Keratinocyte (primary cell): ENCODE measurements at regions not wholly inside any gene's neighbourhood (a gene's known extent, or its start where the extent isn't known, plus 50 kb on each side); places are given as distances from the start of the nearest gene placed in this dataset.

ENCODE experiments used
- DNase-seq: peaks from one replicate; pipeline ENCODE4 v3.0.0-alpha.2; 2011; ENCODE audit warnings: low read depth, missing footprints, low spot score
- FAIRE-seq: peaks from 2 replicates; lab custom pipeline; 2011; peaks lifted over from hg19 to GRCh38; lab: Jason Lieb, UNC
- H2AFZ ChIP-seq: 2 replicates; pipeline ENCODE4 v1.6.0; 2012; ENCODE audit warnings: low read length, control low read depth, inconsistent platforms; ENCODE audit not compliant: control insufficient read depth
- H3K27ac ChIP-seq: 2 replicates; pipeline ENCODE4 v1.5.1; 2011; ENCODE audit warnings: low read length; ENCODE audit not compliant: control insufficient read depth, insufficient read depth
- H3K27me3 ChIP-seq: 3 replicates; pipeline ENCODE4 v1.6.0; 2011; ENCODE audit warnings: low read length; ENCODE audit not compliant: control insufficient read depth, insufficient read depth; ENCODE audit errors: extremely low read depth
- H3K36me3 ChIP-seq, 2 experiments: 2 replicates in 1 of 2; 3 replicates in 1 of 2; pipeline ENCODE4 v1.5.1; 2011; ENCODE audit warnings: low read length in 2 of 2, mild to moderate bottlenecking in 1 of 2; ENCODE audit not compliant: control insufficient read depth in 2 of 2, insufficient read depth in 2 of 2; ENCODE audit errors: extremely low read depth in 1 of 2
- H3K4me1 ChIP-seq: 3 replicates; pipeline ENCODE4 v1.5.1; 2011; ENCODE audit warnings: low read length; ENCODE audit not compliant: control insufficient read depth, insufficient read depth; ENCODE audit errors: extremely low read depth
- H3K4me2 ChIP-seq: 3 replicates; pipeline ENCODE4 v1.6.0; 2011; ENCODE audit warnings: low read depth, low read length; ENCODE audit not compliant: control insufficient read depth, insufficient read depth; ENCODE audit errors: extremely low read depth
- H3K4me3 ChIP-seq, 3 experiments: fragments of 200-600 bp in 1 of 3; sonication (generic) in 1 of 3; 2 replicates in 2 of 3; 3 replicates in 1 of 3; pipeline ENCODE4 v1.5.1; 2011 to 2016; ENCODE audit warnings: low read length in 3 of 3, mild to moderate bottlenecking in 3 of 3, control low read depth in 2 of 3, inconsistent platforms in 1 of 3, low read depth in 1 of 3, mixed read lengths in 1 of 3, mixed run types in 1 of 3, moderate library complexity in 1 of 3; ENCODE audit not compliant: control insufficient read depth in 2 of 3, insufficient read depth in 2 of 3; ENCODE audit errors: extremely low read depth in 1 of 3
- H3K79me2 ChIP-seq: 2 replicates; pipeline ENCODE4 v1.6.0; 2012; ENCODE audit warnings: low read length; ENCODE audit not compliant: control insufficient read depth, insufficient read depth
- H3K9ac ChIP-seq: 3 replicates; pipeline ENCODE4 v1.6.0; 2011; ENCODE audit warnings: low read length; ENCODE audit not compliant: control insufficient read depth, insufficient read depth; ENCODE audit errors: extremely low read depth
- H3K9me1 ChIP-seq: 3 replicates; pipeline ENCODE4 v1.6.0; 2011; ENCODE audit warnings: low read length; ENCODE audit not compliant: control insufficient read depth, insufficient read depth; ENCODE audit errors: extremely low read depth
- H3K9me3 ChIP-seq: 2 replicates; pipeline ENCODE4 v1.5.1; 2012; ENCODE audit warnings: low read depth, low read length; ENCODE audit not compliant: control insufficient read depth
- H4K20me1 ChIP-seq: 3 replicates; pipeline ENCODE4 v1.6.0; 2011; ENCODE audit warnings: low read length; ENCODE audit not compliant: control insufficient read depth, insufficient read depth; ENCODE audit errors: extremely low read depth
- EZH2 ChIP-seq: IDR thresholded peaks from one replicate; pipeline ENCODE4 v1.6.1; 2012; ENCODE audit warnings: inconsistent platforms, mild to moderate bottlenecking, low read length, moderate library complexity
- dilution Hi-C: fragments of 300-500 bp; cut with MboI; formaldehyde crosslinking; loops from one replicate; pipeline ENCODE4 v1.7.0; 2020; ENCODE audit warnings: low sequenced_read_pairs; ENCODE audit not compliant: extremely low pct_ligation_motif_present
- TF ChIP-seq, protein P1 (sequence below), 3 experiments: IDR thresholded peaks in 1 of 3; conservative IDR thresholded peaks in 1 of 3; optimal IDR thresholded peaks in 1 of 3; 2 replicates in 2 of 3; 3 replicates in 1 of 3; pipeline versions ENCODE3 to v1.5.1; 2011; ENCODE audit warnings: low read length in 3 of 3, mild to moderate bottlenecking in 3 of 3, moderate library complexity in 2 of 3, control low read depth in 1 of 3, inconsistent platforms in 1 of 3; ENCODE audit not compliant: insufficient read depth in 2 of 3; ENCODE audit errors: extremely low read depth in 1 of 3

DNA sequence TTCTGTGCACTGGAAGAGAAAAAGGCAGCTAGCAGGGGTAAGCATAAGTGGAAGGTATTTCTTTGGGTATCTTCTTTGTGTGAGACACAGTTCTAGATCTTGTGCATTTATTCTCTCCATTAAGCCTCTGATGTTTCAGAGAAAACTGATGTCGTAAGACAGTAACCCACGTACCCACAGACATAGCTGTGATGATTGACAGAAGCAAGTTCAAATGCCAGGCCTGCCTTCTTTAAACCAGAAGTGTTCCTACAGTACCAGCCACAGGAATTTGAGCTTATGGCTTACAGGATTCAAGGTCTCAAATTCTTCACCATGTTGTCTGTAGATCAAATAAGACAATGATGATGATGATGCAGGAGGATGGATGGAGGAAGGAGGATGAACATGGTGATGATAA lies 161.4 kb upstream of the KCNJ16 start:
- no peak for FAIRE-seq
- Histone ChIP-seq H2AFZ (no peak overlapping the region), H3K4me2 (no peak overlapping the region)

DNA sequence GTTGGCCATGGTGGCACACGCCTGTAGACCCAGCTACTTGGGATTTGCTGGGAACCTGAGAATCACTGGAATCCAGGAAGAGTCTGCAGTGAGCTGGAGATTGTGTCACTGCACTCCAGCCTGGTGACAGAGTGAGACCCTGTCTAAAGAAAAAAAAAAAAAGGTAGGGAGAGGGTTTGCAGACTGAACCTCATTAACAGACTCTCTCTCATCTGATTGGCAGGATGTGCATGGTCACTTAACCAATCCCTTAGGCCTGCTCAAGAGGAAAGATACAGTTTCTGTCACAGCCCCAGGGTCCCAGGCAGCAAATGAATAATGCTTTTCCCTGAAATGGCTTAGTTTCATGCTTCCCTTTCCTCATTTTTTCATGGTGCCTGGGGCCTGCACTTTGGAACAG lies 160.5 kb upstream of the KCNJ16 start:
- no peaks in the 10 kb centered on the region for H3K27me3 ChIP-seq
- dilution Hi-C loops, result no loop called here
- no peak overlapping the region for H3K4me3 ChIP-seq
- FAIRE-seq (no peak), DNase-seq (no peak)
- H3K9me3 ChIP-seq, result no peaks in the 10 kb centered on the region
- H2AFZ ChIP-seq, result no peak overlapping the region
- no peaks in the 10 kb centered on the region for H3K9me1 ChIP-seq
- TF ChIP-seq, protein P1, sequence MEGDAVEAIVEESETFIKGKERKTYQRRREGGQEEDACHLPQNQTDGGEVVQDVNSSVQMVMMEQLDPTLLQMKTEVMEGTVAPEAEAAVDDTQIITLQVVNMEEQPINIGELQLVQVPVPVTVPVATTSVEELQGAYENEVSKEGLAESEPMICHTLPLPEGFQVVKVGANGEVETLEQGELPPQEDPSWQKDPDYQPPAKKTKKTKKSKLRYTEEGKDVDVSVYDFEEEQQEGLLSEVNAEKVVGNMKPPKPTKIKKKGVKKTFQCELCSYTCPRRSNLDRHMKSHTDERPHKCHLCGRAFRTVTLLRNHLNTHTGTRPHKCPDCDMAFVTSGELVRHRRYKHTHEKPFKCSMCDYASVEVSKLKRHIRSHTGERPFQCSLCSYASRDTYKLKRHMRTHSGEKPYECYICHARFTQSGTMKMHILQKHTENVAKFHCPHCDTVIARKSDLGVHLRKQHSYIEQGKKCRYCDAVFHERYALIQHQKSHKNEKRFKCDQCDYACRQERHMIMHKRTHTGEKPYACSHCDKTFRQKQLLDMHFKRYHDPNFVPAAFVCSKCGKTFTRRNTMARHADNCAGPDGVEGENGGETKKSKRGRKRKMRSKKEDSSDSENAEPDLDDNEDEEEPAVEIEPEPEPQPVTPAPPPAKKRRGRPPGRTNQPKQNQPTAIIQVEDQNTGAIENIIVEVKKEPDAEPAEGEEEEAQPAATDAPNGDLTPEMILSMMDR (optimal IDR thresholded peaks at IDR 0.05 in 1 of 3, IDR thresholded peaks at IDR 0.05 in 1 of 3, conservative IDR thresholded peaks at IDR 0.05 in 1 of 3; ENCODE audit: extremely low read depth in 1 of 3, insufficient read depth in 2 of 3, low read length in 3 of 3), result no peak
- TF ChIP-seq EZH2, result no peak
- no peak overlapping the region for H3K4me2 ChIP-seq
- no peak overlapping the region for H3K9ac ChIP-seq
- H3K27ac ChIP-seq, result no peak overlapping the region
- H3K79me2 ChIP-seq, result no peaks in the 10 kb centered on the region
- H4K20me1 ChIP-seq, result no peaks in the 10 kb centered on the region
- H3K36me3 ChIP-seq, result no peaks in the 10 kb centered on the region
- no peaks in the 10 kb centered on the region for H3K4me1 ChIP-seq

More for the DNA sequence above, 161.4 kb upstream of the KCNJ16 start:
- TF ChIP-seq, protein P1 (optimal IDR thresholded peaks at IDR 0.05 in 1 of 3, IDR thresholded peaks at IDR 0.05 in 1 of 3, conservative IDR thresholded peaks at IDR 0.05 in 1 of 3; ENCODE audit: extremely low read depth in 1 of 3, insufficient read depth in 2 of 3, low read length in 3 of 3), result no peak
- no peak for TF ChIP-seq EZH2
- no peak overlapping the region for H3K4me3 ChIP-seq
- no peaks in the 10 kb centered on the region for H4K20me1 ChIP-seq
- no peaks in the 10 kb centered on the region for H3K79me2 ChIP-seq
- H3K9me1 ChIP-seq, result no peaks in the 10 kb centered on the region
- no peaks in the 10 kb centered on the region for H3K4me1 ChIP-seq
- no peaks in the 10 kb centered on the region for H3K27me3 ChIP-seq
- no peak overlapping the region for H3K9ac ChIP-seq
- H3K27ac ChIP-seq, result no peak overlapping the region
- no peaks in the 10 kb centered on the region for H3K36me3 ChIP-seq
- H3K9me3 ChIP-seq, result no peaks in the 10 kb centered on the region
- dilution Hi-C loops, result no loop called here
- DNase-seq, result no peak
